NCI-H2227 treated with DMSO at 0.1 percent for 48 hours (cell line): ENCODE measurements at regions not wholly inside any gene's neighbourhood (a gene's known extent, or its start where the extent isn't known, plus 50 kb on each side); places are given as distances from the start of the nearest gene placed in this dataset.

ENCODE experiments used
- DNase-seq: peaks from one replicate; lab custom pipeline; 2025; lab: John Stamatoyannopoulos, UW

DNA sequence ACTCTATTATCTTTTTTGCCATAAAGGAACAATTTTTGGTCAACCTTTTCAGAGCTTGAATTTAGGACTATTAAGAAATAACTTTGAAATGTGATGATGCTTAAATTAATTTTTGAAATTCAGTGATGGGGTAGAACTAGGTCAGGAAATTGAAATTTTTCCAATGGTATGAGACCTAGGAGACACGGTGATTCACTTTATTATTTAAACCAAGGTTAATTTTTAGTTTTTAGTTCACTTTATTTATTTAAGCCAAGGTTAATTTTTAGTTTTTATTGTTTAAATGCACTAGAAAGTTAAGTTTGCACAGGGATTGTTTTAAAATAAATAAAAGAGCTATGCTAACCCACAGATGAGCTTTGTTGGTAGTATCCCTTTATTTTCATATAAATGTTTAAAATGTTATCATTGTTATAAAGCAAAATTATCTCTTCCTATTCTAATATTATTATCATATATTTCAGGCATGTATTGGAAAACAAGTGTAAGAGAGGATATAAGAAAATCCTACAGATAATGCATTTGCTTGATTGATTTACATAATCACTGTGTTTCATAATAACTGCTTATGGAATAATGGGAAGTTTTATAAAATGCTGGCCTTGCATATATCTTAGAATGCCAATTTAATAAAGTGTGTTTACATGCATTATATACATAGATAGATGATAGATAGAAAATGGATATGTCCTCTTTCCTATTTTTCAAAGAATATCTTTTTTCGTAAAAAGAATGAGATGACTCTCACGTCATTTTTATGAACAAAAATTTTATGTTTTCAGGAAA is 163.6 kb downstream of the HGF start:
- no peak for DNase-seq

DNA sequence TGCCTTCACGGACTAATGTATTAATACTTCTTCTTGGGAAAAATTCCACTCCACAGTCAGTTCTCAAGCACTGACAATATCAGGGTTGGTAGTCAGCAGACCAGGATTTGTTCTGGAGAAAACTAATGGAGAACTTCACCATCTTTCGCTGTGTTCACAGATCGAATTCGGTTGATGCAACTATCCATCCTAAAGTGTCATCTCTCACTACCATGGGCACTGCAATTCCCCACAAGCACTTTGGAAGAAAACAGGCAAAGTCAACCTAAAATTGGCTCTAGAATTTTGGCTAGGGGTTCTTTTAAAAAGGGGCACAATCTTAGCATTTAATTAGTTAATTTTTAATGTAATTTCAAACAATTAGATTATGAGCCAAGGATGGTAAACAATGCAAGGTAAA is 164.4 kb downstream of the HGF start:
- DNase-seq, result no peak

DNA sequence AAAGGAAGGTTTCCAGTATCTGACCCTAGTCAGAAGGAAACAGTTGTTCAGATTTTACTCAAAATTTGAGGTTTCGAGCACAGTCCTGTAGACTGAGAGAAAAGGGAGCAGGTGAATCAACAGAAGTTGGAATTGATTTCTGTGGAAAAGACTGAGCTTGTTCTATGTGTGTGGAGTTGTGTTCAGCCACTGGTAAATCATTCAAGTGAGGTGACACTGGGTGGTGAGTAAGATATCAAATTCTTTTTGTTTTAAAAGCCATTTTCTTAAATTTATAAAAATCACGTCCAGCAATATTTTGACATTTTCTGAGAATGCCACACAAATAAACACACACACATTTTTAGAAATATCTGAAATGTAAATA is 165.1 kb downstream of the HGF start:
- no peak for DNase-seq

DNA sequence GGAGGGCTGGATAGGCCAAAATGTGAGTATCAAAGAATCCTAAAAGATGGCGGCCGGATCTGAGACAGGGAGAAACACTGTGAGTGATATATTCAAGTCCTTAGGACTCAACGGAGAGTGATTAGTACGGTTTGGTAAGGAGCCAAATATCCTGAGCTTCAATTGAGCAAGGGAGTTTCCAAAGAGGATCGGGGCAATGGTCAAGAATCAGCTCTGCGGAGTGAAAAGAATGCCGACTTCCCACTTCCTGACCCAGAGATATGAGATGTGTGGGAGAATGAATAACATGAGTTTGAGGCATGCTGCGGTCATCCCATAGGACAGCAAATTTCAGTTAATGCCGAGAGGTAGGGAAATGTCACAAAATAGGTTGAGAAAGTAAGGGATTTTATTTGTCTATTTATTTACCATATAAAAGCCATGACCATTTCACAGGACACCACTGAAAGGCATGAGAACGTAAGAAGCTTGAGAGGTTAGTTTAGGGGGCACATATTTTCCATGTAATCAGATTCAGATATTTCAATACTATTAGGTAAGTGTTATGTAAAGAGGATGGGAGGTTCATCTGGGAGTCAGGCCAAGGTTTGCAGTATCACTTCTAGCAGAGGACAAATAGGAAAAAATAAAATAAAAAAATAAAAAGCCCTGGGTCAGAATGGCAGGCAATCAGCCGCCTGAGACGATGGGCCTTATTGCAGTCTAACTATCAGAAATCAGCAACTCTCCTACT is 165.6 kb downstream of the HGF start:
- no peak for DNase-seq

DNA sequence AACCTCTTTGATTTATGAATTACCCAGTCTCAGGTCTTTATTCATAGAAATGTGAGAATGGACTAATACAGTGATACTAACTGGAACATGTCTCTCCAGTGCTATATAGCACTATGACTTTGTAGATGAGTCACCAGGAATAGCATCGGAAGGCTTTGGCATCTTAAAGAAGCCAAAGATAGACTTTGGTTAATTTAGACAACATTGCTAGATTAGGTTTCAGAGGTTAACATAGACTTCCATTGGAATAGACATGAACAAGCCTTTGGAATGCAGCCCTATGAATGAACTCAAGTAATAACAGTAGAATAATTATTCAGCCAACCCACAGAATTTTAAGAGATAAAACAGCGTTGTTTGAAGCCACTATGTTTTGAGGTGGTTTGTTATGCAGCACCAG is 169.2 kb downstream of the HGF start:
- no peak for DNase-seq

DNA sequence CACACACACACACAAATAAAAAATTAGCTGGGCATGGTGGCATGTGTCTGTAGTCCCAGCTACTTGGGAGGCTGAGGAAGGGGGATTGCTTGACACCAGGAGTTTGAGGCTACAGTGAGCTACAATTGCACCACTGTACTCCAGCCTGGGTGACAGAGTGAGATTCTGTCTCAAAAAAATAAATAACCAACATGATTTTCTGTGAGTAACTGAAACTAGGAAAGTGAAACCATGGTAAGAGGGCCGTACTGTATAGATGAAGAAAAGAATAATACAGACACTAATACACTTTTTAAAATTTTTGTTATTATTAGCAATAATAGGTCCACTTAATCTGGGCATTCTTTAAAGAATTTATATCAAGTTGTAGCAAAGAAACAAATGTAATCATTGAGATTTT is 170.9 kb downstream of the HGF start:
- no peak for DNase-seq

DNA sequence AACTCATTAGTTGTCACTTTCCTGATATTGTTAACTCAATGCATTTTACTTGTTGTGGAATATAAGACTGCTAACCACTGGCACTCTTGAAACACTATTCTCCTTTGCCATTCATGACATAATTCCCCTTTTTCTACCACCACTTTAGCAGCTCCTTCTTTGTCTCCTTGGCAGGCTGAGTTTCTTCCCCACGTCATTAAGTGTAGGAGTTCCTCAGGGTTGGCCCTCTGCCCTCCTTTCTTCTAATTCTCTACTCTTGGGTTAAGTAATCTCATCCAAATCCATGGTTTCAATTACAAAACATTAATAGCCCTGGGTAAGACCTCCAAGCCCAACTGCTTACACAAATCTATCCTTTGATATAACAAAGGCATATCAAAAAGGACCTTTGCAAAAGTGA is 175.1 kb downstream of the HGF start:
- DNase-seq, result no peak

DNA sequence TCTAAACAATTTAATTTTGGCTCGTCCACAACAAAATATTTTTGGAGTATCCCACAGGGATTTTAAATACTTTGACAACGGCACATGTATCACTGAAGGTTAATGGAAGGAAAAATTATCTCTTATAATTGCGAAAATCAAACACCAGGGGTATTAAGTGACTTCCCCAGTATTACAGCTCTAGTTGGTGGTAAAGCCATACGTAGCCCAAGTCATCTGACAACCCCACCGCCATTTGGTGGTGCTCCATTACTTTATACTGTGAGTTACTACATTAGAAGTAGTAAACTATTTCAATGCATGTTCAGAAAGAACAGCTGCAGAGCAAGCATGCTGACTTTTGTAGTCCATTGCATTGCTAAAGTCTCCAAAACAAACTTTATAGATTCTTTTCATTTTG is 179.7 kb downstream of the HGF start:
- no peak for DNase-seq

DNA sequence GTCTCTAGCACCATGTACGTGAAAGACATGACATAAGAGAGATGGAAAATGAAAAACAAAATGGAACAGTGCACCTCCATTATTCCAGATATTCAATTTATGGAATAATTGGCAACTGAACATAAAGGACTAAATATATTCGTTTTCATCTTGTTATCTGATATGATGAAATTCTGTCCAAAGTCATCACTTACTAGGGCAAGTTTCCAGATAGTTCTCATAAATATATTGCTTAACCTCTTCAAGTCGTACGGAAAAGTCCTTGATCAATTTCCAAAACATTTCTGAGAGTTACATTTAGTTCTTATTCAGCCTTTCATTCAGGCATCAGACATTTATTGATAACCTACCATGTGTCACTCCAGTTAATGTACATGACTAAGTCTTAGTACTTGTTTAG is 185.2 kb downstream of the HGF start:
- no peak for DNase-seq

DNA sequence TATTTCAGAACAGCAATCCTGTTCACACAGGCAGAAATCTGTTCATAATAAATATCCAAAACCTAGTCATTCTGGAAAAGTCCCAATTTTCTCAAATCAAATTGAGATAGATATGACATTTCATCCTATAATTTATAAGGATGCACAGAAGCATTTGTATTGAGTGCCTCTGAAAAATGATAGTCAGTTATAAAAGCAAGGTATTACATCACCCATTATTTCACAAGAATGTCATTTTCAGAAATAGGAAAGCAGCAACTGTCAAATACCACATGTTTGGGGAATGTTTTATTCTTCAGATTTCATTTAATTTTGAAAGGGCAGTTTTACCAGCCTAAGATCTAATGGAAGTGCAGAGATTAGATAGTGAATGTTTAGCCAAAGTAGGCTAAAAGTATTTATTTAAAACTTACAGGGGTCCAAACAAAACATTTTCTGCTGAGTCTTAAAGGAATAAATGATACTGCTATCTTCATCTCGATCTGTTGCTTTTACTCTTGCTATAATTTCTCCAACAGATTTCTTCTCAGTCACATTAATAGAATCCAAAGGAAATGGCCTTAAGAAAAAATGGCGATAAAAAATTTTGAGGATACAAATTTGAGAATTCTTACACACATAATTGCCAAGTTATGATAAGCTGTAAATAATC is 185.8 kb downstream of the HGF start:
- no peak for DNase-seq

DNA sequence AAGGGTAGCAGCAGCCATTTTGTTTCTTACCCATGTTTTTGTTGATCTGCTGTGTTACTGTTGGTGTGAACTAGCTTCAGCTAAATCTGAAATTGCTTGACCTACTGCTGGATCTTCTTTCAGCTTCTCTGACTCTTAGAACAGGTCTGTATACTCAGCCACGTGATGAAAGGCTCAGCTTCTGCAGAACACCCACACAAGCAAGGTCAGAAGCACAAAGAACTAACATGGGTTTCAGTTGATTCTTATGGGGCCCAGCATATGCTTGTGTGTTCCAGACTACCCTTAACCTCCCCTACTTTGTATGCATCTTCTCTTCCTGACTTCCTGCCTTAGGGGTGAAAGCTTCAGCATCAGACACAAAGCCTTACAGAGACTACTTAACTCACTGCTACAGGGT is 186.8 kb downstream of the HGF start:
- DNase-seq, result no peak

DNA sequence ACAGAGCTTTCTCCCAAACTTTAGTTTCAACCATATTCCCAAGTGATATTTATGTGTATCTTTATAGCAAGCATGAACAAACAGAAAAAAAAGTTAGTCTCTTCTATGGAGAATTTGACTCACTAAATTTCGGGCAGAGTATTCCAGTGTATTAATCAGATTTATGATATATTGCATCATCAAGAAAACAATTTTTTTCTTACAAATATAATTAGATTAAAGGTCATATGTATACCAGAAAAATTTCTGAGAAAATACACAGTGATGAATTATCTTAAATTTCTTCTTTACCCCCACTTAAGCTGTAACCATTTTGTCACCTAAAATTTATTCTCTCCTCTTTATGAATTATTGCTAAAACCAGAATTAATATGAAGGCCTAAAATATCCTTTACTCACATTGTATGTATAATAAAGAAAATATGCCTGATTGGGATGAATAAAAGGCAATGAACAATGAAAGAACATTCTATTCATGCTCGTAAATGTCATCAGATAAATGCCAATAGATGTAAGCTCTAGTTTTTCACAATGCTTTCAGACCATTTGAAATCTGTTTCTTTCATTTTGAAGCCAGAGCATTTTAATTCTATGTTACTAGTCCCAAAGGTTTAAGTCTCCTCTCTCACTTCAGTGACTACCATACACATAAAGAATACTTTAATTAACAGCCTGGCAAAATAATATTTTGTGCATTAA is 192.1 kb downstream of the HGF start:
- DNase-seq, result no peak

DNA sequence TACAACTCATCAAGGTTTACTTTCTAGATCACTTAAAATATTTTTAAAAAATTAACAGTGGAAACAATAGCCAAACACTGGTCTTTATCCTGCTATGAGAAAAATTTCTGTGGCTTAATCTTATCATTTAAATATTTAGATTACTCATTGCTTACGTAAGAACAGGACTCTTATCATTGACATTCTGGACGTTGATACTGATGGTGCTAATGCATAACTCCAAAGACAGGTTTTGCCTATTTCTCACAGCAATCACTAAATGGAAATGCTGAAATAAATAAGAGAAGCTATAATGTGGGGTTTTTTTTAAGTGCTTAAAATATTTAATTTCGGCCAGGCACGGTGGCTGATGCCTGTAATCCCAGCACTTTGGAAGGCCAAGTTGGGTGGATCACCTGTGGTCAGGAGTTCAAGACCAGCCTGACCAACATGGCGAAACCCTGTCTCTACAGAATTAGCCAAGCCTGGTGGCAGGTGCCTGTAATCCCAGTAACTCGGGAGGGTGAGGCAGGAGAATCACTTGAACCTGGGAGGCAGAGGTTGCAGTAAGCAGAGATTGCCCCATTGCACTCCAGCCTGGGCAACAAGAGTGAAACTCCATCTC is 195.0 kb downstream of the HGF start:
- DNase-seq, result no peak

DNA sequence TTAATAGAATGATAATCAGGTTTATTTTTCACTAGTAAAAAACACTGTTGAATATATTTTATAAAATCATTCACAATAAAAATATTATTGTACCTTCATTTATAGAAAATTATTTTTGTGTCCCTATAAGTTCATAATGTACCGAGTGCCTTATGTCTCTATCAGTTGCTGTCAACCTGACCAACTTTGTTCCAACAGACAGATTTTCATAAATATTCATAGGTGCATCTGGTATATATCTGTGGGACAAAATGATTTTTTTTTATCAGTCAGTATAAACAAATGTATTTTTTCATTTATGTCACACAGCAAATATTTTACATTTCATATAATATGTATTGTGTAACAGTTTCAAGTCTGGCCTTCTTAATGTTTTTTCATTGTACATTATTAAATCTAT is 195.9 kb downstream of the HGF start:
- DNase-seq, result no peak

DNA sequence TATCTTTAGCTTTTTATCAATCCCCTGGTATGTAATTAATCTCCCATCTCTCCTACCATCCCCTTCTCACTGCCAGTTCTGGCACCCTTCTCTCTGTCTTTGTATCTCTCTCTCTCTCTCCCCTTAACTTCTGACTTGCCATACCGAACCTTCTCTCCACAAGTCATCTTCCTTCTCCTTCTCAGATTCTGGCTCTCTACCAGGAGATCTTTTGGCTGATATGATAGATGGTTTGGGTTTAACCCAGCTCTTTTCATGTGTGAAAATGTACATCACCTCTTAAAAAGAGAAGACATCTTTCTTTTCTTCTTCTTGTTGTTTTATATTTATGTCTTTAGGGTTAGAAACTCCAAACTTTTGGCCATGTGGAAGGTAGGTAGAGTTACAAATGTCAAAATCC is 196.7 kb downstream of the HGF start:
- DNase-seq, result no peak

DNA sequence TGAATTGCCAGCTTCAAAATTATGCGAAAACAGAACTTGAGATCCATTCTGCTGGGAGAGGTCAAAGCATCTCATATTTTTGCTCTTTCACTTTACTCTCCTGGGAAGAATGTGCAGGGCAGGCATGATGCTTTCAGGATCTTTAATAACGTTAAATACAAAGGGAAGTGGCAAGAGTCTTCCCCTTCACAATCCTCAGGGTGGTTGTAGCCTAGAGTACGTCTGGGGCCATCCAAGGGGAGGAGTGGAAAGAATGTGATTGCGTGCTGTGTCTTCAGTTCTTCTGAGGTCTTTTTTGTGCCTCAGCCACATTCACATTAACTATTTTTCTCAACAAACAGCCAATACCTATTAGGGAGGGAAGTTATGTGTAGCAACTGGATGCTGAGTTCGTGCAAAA is 207.3 kb downstream of the HGF start:
- DNase-seq, result no peak

DNA sequence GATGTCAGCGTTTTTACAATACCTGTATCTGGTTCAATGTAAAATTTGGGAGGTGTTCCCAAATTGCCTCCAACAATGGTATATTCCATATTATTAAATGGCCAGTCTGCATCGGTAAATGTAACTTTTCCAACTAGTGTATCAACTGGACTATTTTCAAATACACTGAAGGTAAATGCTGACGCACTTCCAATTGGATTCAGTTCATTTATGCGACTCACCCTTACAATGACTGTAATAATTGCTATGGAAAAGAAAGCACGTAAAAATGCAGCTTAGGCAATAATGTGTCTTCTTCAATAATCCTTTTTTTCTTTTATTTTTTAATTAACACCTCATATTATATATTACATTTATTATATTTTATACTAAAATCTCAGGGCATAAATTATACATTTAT is 209.1 kb downstream of the HGF start:
- DNase-seq, result no peak

DNA sequence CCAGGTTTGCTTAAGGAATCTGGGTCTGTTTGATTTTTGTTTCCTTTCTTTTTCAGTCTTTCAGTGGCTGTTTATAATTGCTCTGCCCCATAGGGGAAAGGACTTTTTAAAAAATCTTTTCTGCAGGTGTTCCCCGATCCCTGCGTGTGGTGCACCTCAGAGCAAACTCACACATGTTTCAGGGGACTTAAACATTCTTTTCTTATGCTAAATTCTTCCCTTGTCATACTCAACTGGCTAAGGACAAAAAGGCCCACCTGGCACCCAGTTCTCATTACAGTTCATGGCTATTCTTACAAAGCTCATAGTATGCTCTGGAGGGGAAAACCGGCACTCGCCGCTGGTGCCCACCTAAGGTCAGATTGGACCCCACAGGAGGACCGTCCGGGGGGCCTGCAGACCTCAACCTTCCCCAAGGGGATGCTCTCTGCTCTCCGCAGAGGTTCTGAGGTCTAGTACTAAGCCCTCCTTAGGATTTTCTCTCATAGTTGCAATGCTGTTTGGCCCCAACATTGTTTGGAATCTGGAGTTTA is 220.3 kb downstream of the HGF start:
- no peak for DNase-seq

DNA sequence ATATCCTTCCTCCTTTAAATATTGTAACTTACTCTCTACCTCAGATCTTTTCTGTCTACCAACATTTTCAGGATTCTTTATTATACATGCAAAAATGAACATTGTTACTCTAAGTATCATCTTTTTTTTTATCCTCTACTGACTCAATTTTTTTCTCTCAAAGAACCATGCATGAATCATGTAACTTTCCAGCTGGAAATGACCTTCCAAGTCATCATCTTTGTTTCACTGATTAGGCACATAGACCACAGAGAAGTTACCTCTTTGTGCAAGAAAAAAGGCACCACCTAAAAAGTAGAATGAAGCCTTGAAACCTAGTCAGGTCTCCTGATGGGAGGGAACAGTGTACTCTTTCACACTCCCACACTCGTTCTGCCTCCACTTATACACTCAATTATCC is 234.9 kb downstream of the HGF start:
- no peak for DNase-seq

DNA sequence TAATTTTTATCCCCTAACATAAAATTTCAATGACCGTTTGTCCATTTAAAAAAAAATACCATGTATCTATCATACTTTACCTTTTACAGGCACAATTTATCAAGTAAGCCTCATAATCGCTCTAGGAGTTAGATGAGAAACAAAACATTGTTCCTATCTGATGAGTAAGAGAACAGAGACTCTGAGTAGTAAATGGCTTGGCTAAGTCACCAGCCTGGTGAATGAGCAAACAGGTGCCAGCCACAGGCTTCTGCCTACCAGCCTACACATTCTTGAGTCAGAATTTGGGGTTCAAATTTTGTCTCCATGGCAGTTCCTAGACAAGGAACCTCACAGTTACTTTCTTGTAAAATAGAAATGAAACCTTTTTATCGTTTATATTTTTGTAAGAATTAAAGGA is 235.4 kb downstream of the HGF start:
- DNase-seq, result no peak

DNA sequence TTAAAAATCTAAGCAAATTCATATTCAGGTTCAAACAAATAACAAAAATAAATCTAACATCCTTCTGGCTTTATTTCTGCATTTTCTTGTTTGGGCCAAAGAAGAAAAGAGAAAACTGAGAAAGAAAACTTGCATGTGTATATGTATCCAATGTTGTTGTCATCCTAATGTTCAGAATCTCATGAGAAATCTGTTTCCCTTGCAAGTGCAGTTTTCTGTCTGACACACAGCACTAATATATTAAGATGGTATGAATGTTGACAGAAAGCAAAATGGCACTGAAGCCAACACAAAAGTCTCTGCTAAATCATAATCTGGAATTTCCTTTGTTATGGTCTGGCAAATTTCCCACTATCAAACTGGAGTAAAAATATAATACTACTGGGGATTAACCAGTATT is 235.9 kb downstream of the HGF start:
- no peak for DNase-seq

DNA sequence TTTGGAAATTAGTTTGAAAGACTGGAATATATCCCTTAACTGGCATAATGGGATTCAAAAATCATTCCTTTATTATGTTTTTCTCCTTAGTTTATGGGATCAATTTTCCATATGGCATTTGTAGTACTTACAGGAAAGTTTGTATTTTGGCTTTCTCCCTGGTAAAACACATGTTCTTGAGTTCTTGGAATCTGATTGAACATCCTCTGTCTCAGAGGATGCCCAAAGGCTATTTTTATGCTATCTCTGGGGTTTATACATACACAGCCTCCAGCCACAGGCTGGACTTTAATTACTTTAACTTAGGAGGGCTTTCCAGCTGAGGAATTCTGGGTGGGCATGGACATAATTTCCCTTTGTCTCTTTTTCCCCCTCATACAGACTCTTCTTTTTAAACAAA is 236.4 kb downstream of the HGF start:
- DNase-seq, result no peak
